OCI-LY1 (cell line): ENCODE measurements at regions not wholly inside any gene's neighbourhood (a gene's known extent, or its start where the extent isn't known, plus 50 kb on each side); places are given as distances from the start of the nearest gene placed in this dataset.
A peak's percentile ranks its signal among the peaks of the same experiment; 100 is the strongest.

Source experiments
- H2AFZ ChIP-seq: fragments of 200-600 bp; sonication (generic), shearing (Covaris generic); 2 replicates; pipeline ENCODE4 v1.6.0; 2014; ENCODE audit warnings: antibody characterized with exemption, mild to moderate bottlenecking, low read length
- H3F3A ChIP-seq: fragments of 200-600 bp; sonication (generic), shearing (Covaris generic); 2 replicates; pipeline ENCODE4 v1.6.0; 2014; ENCODE audit warnings: mild to moderate bottlenecking, antibody characterized with exemption, low read length, moderate library complexity; ENCODE audit not compliant: insufficient read depth
- H3K27ac ChIP-seq: fragments of 200-600 bp; sonication (generic); 2 replicates; pipeline ENCODE4 v1.5.1; 2014; ENCODE audit warnings: low read length, mixed run types, mild to moderate bottlenecking, low read depth; ENCODE audit not compliant: poor library complexity, severe bottlenecking
- H3K27me3 ChIP-seq: fragments of 200-600 bp; sonication (generic); 2 replicates; pipeline ENCODE4 v1.6.0; 2014; ENCODE audit warnings: antibody characterized with exemption, mild to moderate bottlenecking, low read length, moderate library complexity; ENCODE audit not compliant: insufficient read depth
- H3K36me3 ChIP-seq: fragments of 200-600 bp; sonication (generic); 2 replicates; pipeline ENCODE4 v1.6.1; 2014; ENCODE audit warnings: mild to moderate bottlenecking, antibody characterized with exemption, low read length, moderate library complexity, mixed read lengths; ENCODE audit not compliant: insufficient read depth
- H3K4me1 ChIP-seq: fragments of 200-600 bp; sonication (generic); 2 replicates; pipeline ENCODE4 v1.5.1; 2014; ENCODE audit warnings: mild to moderate bottlenecking, low read length, moderate library complexity; ENCODE audit not compliant: insufficient read depth, severe bottlenecking
- H3K4me2 ChIP-seq: fragments of 200-600 bp; sonication (generic), shearing (Covaris generic); 2 replicates; pipeline ENCODE4 v1.6.1; 2014; ENCODE audit warnings: low read length
- H3K4me3 ChIP-seq: fragments of 200-600 bp; sonication (generic); 2 replicates; pipeline ENCODE4 v1.5.1; 2014; ENCODE audit warnings: low read length, low read depth, mild to moderate bottlenecking, mixed read lengths; ENCODE audit not compliant: poor library complexity, severe bottlenecking
- H3K79me2 ChIP-seq: fragments of 200-600 bp; shearing (Covaris generic); 2 replicates; pipeline ENCODE4 v1.6.1; 2016; ENCODE audit warnings: mixed run types, low read length, mixed read lengths; ENCODE audit not compliant: insufficient read depth
- H3K9ac ChIP-seq: fragments of 200-600 bp; sonication (generic), shearing (Covaris generic); 2 replicates; pipeline ENCODE4 v1.6.1; 2014; ENCODE audit warnings: mild to moderate bottlenecking, low read length, mixed read lengths
- H3K9me2 ChIP-seq: fragments of 200-600 bp; sonication (generic), shearing (Covaris generic); 2 replicates; pipeline ENCODE4 v1.6.1; 2014; ENCODE audit warnings: low read depth, mild to moderate bottlenecking, low read length, mixed read lengths
- H3K9me3 ChIP-seq: fragments of 200-600 bp; shearing (Covaris generic); 2 replicates; pipeline ENCODE4 v1.6.1; 2014; ENCODE audit warnings: low read length, mixed read lengths
- H4K20me1 ChIP-seq: fragments of 200-600 bp; sonication (generic), shearing (Covaris generic); 2 replicates; pipeline ENCODE4 v1.6.0; 2016; ENCODE audit warnings: mild to moderate bottlenecking, low read length; ENCODE audit not compliant: insufficient read depth
- EZH2 ChIP-seq: fragments of 200-600 bp; sonication (generic), shearing (Covaris generic); IDR thresholded peaks from 2 replicates; pipeline ENCODE4 v1.8.0; 2017; ENCODE audit warnings: borderline replicate concordance, mixed run types, mild to moderate bottlenecking, antibody characterized with exemption, low read length, moderate library complexity, mixed read lengths
- TF ChIP-seq, protein P1 (sequence below): fragments of 200-600 bp; sonication (generic), shearing (Covaris generic); IDR thresholded peaks from 2 replicates; pipeline ENCODE4 v1.5.1; 2017; ENCODE audit warnings: mild to moderate bottlenecking, antibody characterized with exemption, low read length, moderate library complexity, mixed read lengths

DNA sequence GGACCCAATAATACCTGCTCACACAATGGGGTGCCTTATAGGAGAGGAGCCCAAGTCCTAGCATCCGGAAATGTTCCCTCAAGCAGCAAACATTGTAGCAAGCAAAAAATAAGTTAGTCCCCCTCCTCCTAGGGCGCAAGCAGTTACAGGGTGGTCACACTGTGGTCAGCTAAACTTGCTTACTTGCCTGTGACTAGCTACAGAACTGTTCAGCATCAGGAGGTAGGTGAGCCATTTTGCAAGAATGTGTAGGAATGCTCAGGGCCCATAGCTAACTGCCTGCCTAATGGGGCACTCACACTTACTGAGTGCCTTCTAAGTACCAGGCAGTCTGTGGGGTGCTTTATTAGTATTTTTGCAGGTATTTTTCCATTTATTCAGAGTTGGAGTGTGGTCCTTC, 154.6 kb upstream of the GRIN2B start:
- H3K4me1 ChIP-seq, result peaks cover 6% of the 10 kb centered on the region
- TF ChIP-seq, protein P1, sequence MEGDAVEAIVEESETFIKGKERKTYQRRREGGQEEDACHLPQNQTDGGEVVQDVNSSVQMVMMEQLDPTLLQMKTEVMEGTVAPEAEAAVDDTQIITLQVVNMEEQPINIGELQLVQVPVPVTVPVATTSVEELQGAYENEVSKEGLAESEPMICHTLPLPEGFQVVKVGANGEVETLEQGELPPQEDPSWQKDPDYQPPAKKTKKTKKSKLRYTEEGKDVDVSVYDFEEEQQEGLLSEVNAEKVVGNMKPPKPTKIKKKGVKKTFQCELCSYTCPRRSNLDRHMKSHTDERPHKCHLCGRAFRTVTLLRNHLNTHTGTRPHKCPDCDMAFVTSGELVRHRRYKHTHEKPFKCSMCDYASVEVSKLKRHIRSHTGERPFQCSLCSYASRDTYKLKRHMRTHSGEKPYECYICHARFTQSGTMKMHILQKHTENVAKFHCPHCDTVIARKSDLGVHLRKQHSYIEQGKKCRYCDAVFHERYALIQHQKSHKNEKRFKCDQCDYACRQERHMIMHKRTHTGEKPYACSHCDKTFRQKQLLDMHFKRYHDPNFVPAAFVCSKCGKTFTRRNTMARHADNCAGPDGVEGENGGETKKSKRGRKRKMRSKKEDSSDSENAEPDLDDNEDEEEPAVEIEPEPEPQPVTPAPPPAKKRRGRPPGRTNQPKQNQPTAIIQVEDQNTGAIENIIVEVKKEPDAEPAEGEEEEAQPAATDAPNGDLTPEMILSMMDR, result no peak
- TF ChIP-seq EZH2, result no peak
- H3K4me3 ChIP-seq, result no peak overlapping the region
- no peaks in the 10 kb centered on the region for H3K79me2 ChIP-seq
- H3K9me2 ChIP-seq, result no peaks in the 10 kb centered on the region
- H3K4me2 ChIP-seq, result no peak overlapping the region
- no peak overlapping the region for H2AFZ ChIP-seq
- H3K9ac ChIP-seq, result no peak overlapping the region
- no peaks in the 10 kb centered on the region for H3K36me3 ChIP-seq
- no peak overlapping the region for H3K27ac ChIP-seq
- no peaks in the 10 kb centered on the region for H3F3A ChIP-seq
- no peaks in the 10 kb centered on the region for H3K27me3 ChIP-seq
- 0 out of 2 replicates have a peak, but pooled peaks cover 4% of the 10 kb centered on the region for H3K9me3 ChIP-seq
- H4K20me1 ChIP-seq, result no peaks in the 10 kb centered on the region

DNA sequence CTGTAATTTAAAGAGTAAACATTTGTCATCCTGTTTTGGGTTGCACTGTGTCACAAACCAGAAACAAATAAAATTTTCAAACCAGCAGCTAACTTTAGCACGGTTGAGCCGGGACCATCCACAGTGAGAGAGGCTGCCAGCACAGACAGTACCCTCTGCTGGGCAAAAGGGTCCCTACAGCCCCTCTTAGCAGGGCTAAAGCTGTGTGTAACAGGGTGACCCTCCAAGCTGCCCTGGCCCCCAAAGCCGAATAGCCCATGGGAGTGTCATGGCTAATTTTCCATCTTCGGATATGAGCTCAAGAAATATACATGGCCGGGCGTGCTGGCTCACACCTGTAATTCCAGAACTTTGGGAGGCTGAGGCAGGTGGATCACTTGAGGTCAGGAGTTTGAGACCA, 157.1 kb upstream of the GRIN2B start:
- Histone ChIP-seq H3K4me3 (no peak overlapping the region), H3K27ac (no peak overlapping the region), H3K4me1 (peaks cover 6% of the 10 kb centered on the region), H4K20me1 (no peaks in the 10 kb centered on the region), H3K79me2 (no peaks in the 10 kb centered on the region), H3K36me3 (no peaks in the 10 kb centered on the region), H3K9me3 (no peaks in the 10 kb centered on the region), H3K9me2 (no peaks in the 10 kb centered on the region), H3K27me3 (no peaks in the 10 kb centered on the region), H2AFZ (no peak overlapping the region), H3K4me2 (no peak overlapping the region), H3K9ac (no peak overlapping the region), H3F3A (no peaks in the 10 kb centered on the region)
- TF ChIP-seq, protein P1, result peak; percentile 75
- TF ChIP-seq EZH2, result no peak

DNA sequence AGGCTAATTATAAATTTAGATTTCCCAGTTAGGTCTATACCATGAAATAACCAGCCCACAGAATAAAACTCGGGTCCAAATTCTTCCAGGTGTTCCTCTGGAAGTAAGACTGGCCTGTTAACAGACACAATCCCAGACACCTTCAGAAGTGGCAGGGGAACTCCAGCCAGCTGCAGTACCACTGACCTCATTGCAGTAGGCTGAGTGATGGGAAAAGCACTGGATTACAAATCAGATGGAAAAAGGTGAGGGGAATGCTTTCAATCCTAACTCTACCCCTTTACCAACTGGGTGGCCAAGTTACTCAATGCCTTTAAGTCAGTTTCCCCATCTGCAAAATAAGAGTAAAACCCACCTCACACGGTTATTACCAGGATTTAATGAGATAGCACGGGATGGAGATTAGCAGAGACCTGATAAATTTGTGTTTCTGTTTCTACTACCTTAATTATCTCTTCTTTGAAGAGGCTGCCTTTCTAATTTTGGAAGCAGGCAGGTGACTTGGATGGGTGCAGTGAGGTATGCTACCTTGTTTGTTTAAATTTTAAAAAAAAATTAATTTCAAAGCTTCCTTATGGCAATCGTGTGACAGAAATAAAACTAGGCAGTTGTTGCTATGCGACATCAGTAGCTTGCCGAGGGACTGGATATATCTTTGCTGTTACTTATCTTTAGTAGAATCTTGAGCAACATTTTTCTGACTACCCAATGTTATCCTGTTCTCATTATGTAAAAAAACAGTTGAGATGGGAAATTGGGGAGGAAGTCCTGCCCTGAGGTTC, 167.3 kb upstream of the GRIN2B start:
- Histone ChIP-seq H3K4me2 (peak overlapping the region; percentile 29; the same call in 1 of the 2 replicates), H3K4me3 (no peak overlapping the region), H3K9me3 (no peaks in the 10 kb centered on the region), H3K9ac (peak overlapping the region; percentile 0; the same call in 1 of the 2 replicates), H3F3A (peaks cover 7% of the 10 kb centered on the region; the same call in 1 of the 2 replicates), H3K79me2 (no peaks in the 10 kb centered on the region), H2AFZ (peak overlapping the region; percentile 84; the same call in 1 of the 2 replicates), H3K4me1 (peaks cover 53% of the 10 kb centered on the region), H4K20me1 (no peaks in the 10 kb centered on the region), H3K27ac (peak overlapping the region; percentile 51), H3K36me3 (no peaks in the 10 kb centered on the region), H3K27me3 (no peaks in the 10 kb centered on the region), H3K9me2 (no peaks in the 10 kb centered on the region)
- TF ChIP-seq, protein P1, result no peak
- no peak for TF ChIP-seq EZH2
